SK-N-SH (cell line): ENCODE measurements at regions not wholly inside any gene's neighbourhood (a gene's known extent, or its start where the extent isn't known, plus 50 kb on each side); places are given as distances from the start of the nearest gene placed in this dataset.

Source experiments
- FOXM1 ChIP-seq: IDR thresholded peaks from 2 replicates; pipeline ENCODE4 v1.4.0; 2012; ENCODE audit warnings: low read depth, mild to moderate bottlenecking
- RXRA ChIP-seq: IDR thresholded peaks from 2 replicates; pipeline ENCODE4 v1.4.0; 2012; ENCODE audit warnings: low read depth, mild to moderate bottlenecking, borderline replicate concordance
- SIN3A ChIP-seq: IDR thresholded peaks from 2 replicates; pipeline ENCODE4 v1.6.1; 2012; ENCODE audit warnings: low read depth, mild to moderate bottlenecking, low read length, moderate library complexity, borderline replicate concordance
- TF ChIP-seq, protein P1 (sequence below): fragments of 200-600 bp; sonication (generic); IDR thresholded peaks from 2 replicates; pipeline ENCODE4 v1.6.1; 2017; ENCODE audit warnings: antibody characterized with exemption, mild to moderate bottlenecking, moderate library complexity
- TF ChIP-seq, protein P2 (sequence below): IDR thresholded peaks from 2 replicates; pipeline ENCODE4 v1.6.1; 2012; ENCODE audit warnings: mild to moderate bottlenecking, low read depth, low read length, moderate library complexity
- TF ChIP-seq, protein P3 (sequence below): fragments of 150-350 bp; IDR thresholded peaks from 2 replicates; pipeline ENCODE4 v1.6.1; 2016; ENCODE audit warnings: mild to moderate bottlenecking, low read depth, low read length

DNA sequence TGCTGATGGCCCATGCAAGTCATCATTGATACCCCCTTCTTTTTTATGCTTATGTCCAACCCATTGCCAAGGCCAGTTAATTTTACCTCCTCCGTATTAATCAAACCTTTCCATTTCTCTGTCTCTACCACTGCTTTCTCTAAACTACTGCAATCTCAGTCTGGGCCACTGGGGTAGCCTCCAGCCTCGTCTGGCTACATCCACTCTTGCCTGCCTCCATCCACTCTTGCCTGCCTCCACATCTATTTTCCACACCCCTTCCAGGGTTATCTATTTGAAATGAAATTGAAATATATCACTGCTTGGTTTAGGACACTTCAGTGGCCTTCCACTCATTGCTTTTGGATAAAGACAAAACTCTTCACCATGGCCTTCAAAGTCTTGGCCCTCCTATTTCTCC, 425.3 kb upstream of the CLINT1 start:
- TF ChIP-seq FOXM1 (no peak), RXRA (no peak), SIN3A (no peak)
- TF ChIP-seq, protein P1, sequence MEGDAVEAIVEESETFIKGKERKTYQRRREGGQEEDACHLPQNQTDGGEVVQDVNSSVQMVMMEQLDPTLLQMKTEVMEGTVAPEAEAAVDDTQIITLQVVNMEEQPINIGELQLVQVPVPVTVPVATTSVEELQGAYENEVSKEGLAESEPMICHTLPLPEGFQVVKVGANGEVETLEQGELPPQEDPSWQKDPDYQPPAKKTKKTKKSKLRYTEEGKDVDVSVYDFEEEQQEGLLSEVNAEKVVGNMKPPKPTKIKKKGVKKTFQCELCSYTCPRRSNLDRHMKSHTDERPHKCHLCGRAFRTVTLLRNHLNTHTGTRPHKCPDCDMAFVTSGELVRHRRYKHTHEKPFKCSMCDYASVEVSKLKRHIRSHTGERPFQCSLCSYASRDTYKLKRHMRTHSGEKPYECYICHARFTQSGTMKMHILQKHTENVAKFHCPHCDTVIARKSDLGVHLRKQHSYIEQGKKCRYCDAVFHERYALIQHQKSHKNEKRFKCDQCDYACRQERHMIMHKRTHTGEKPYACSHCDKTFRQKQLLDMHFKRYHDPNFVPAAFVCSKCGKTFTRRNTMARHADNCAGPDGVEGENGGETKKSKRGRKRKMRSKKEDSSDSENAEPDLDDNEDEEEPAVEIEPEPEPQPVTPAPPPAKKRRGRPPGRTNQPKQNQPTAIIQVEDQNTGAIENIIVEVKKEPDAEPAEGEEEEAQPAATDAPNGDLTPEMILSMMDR: no peak
- TF ChIP-seq, protein P2, sequence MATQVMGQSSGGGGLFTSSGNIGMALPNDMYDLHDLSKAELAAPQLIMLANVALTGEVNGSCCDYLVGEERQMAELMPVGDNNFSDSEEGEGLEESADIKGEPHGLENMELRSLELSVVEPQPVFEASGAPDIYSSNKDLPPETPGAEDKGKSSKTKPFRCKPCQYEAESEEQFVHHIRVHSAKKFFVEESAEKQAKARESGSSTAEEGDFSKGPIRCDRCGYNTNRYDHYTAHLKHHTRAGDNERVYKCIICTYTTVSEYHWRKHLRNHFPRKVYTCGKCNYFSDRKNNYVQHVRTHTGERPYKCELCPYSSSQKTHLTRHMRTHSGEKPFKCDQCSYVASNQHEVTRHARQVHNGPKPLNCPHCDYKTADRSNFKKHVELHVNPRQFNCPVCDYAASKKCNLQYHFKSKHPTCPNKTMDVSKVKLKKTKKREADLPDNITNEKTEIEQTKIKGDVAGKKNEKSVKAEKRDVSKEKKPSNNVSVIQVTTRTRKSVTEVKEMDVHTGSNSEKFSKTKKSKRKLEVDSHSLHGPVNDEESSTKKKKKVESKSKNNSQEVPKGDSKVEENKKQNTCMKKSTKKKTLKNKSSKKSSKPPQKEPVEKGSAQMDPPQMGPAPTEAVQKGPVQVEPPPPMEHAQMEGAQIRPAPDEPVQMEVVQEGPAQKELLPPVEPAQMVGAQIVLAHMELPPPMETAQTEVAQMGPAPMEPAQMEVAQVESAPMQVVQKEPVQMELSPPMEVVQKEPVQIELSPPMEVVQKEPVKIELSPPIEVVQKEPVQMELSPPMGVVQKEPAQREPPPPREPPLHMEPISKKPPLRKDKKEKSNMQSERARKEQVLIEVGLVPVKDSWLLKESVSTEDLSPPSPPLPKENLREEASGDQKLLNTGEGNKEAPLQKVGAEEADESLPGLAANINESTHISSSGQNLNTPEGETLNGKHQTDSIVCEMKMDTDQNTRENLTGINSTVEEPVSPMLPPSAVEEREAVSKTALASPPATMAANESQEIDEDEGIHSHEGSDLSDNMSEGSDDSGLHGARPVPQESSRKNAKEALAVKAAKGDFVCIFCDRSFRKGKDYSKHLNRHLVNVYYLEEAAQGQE: no peak
- TF ChIP-seq, protein P3, sequence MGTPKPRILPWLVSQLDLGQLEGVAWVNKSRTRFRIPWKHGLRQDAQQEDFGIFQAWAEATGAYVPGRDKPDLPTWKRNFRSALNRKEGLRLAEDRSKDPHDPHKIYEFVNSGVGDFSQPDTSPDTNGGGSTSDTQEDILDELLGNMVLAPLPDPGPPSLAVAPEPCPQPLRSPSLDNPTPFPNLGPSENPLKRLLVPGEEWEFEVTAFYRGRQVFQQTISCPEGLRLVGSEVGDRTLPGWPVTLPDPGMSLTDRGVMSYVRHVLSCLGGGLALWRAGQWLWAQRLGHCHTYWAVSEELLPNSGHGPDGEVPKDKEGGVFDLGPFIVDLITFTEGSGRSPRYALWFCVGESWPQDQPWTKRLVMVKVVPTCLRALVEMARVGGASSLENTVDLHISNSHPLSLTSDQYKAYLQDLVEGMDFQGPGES: no peak
